ENCODE measurements at regions not wholly inside any gene's neighbourhood (a gene's known extent, or its start where the extent isn't known, plus 50 kb on each side); places are given as distances from the start of the nearest gene placed in this dataset.

DNA sequence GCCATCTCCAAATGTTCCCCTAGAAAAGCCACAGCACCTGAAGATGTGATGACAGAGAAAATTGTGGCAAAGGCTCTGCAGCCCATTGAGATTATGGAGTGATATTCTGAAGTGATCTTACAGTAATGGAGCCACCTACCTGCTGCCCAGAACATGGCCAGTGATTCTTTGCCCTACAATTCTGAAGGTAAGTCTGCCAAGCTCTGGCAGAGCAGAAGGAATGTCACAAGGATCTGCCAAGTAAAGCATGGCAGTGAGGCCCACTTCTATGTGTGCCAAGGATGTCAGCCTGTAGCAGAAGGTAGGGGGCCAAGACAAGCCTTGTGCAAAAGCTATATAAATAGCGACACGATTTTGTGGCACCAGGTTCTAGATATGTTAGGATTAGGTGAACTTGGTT is 155.1 kb downstream of the RND3 start:
- TF ChIP-seq, protein P1, sequence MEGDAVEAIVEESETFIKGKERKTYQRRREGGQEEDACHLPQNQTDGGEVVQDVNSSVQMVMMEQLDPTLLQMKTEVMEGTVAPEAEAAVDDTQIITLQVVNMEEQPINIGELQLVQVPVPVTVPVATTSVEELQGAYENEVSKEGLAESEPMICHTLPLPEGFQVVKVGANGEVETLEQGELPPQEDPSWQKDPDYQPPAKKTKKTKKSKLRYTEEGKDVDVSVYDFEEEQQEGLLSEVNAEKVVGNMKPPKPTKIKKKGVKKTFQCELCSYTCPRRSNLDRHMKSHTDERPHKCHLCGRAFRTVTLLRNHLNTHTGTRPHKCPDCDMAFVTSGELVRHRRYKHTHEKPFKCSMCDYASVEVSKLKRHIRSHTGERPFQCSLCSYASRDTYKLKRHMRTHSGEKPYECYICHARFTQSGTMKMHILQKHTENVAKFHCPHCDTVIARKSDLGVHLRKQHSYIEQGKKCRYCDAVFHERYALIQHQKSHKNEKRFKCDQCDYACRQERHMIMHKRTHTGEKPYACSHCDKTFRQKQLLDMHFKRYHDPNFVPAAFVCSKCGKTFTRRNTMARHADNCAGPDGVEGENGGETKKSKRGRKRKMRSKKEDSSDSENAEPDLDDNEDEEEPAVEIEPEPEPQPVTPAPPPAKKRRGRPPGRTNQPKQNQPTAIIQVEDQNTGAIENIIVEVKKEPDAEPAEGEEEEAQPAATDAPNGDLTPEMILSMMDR (IDR thresholded peaks at IDR 0.05) = no peak
- no peak for TF ChIP-seq POLR2A (IDR thresholded peaks at IDR 0.05)
- no peak for TF ChIP-seq EP300 (IDR thresholded peaks at IDR 0.05)
